H1 (cell line): ENCODE measurements at regions not wholly inside any gene's neighbourhood (a gene's known extent, or its start where the extent isn't known, plus 50 kb on each side); places are given as distances from the start of the nearest gene placed in this dataset.

Source experiments
- KDM1A ChIP-seq: fragments of 200-600, 300-600 bp; sonication (generic); IDR thresholded peaks from 2 replicates; pipeline ENCODE4 v1.7.1; 2016; ENCODE audit warnings: mild to moderate bottlenecking, low read length, borderline replicate concordance
- YY1 ChIP-seq: IDR thresholded peaks from 2 replicates; pipeline ENCODE4 v1.6.1; 2011; ENCODE audit warnings: low read depth, mild to moderate bottlenecking, low read length

DNA sequence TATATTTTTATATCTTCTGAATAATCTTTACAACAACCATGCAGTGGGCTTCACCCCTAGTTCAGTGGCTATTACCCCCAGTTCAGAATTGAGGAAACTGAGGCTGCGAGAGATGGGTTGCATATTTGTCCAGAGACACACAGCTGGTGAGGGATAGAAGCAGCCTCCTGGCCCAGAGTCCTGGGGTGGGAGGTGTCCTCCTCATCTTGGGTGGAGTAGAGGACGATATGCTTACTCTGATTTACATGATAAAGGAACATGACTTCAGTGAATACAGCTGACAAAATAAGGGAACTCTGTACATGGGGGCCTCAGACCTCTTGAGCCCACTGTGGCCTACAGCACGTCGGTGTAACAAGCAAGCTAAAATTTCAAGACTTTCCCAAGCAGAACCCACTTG lies 214.7 kb downstream of the FBXO15 start (continued):
- TF ChIP-seq YY1 = no peak
- TF ChIP-seq KDM1A = no peak
